BLaER1 treated with 17β-estradiol and CSF1 and Interleukin-3, amounts not matched to agents 10 nM and 100 nM (cell line): ENCODE measurements at regions not wholly inside any gene's neighbourhood (a gene's known extent, or its start where the extent isn't known, plus 50 kb on each side); places are given as distances from the start of the nearest gene placed in this dataset.

Experiments
- H3K27ac ChIP-seq, 11 experiments: shearing (Covaris generic); formaldehyde crosslinking; 2 replicates each; pipeline ENCODE4 v1.8.1; 2022
- H3K27me3 ChIP-seq, 11 experiments: shearing (Covaris generic); formaldehyde crosslinking; 2 replicates each; pipeline ENCODE4 v1.8.1; 2022
- H3K36me3 ChIP-seq, 11 experiments: shearing (Covaris generic); formaldehyde crosslinking; 2 replicates each; pipeline ENCODE4 v1.8.1; 2022
- H3K4me1 ChIP-seq, 10 experiments: shearing (Covaris generic); formaldehyde crosslinking; 2 replicates each; pipeline ENCODE4 v1.8.1; 2022
- H3K4me2 ChIP-seq, 11 experiments: shearing (Covaris generic); formaldehyde crosslinking; 2 replicates each; pipeline ENCODE4 v1.8.1; 2022
- H3K4me3 ChIP-seq, 10 experiments: shearing (Covaris generic); formaldehyde crosslinking; 2 replicates each; pipeline ENCODE4 v1.8.1; 2022
- H3K9ac ChIP-seq, 11 experiments: shearing (Covaris generic); formaldehyde crosslinking; 2 replicates each; pipeline ENCODE4 v1.8.1; 2022
- H3K9me3 ChIP-seq, 11 experiments: shearing (Covaris generic); formaldehyde crosslinking; replicated peaks in 1 of 11; 2 replicates each; pipeline ENCODE4 v1.8.1; 2022
- H4K20me1 ChIP-seq, 11 experiments: shearing (Covaris generic); formaldehyde crosslinking; 2 replicates each; pipeline ENCODE4 v1.8.1; 2022
- Cebpa-rat ChIP-seq, 11 experiments: shearing (Covaris generic); IDR thresholded peaks; 2 replicates each; pipeline ENCODE4 v1.8.1; 2022

GRCh38 chr4:65019775-65020174 lies 610.5 kb upstream of the TECRL start:
- Histone ChIP-seq H3K4me1 (no peaks in the 10 kb centered on the region), H3K9ac (no peak overlapping the region), H3K4me2 (no peak overlapping the region), H4K20me1 (no peaks in the 10 kb centered on the region), H3K36me3 (no peaks in the 10 kb centered on the region), H3K27me3 (no peaks in the 10 kb centered on the region; a peak in 1 of 22 replicates), H3K4me3 (no peak overlapping the region), H3K27ac (no peak overlapping the region), H3K9me3 (no peaks in the 10 kb centered on the region)
- TF ChIP-seq Cebpa-rat (IDR thresholded peaks at IDR 0.05) = no peak

- Histone ChIP-seq H3K4me3 (no peak overlapping the region), H3K4me2 (no peak overlapping the region), H4K20me1 (no peaks in the 10 kb centered on the region), H3K27me3 (no peaks in the 10 kb centered on the region; a peak in 1 of 22 replicates), H3K4me1 (no peaks in the 10 kb centered on the region), H3K9ac (no peak overlapping the region), H3K9me3 (no peaks in the 10 kb centered on the region), H3K36me3 (no peaks in the 10 kb centered on the region), H3K27ac (no peak overlapping the region)
- no peak for TF ChIP-seq Cebpa-rat (IDR thresholded peaks at IDR 0.05)
These were observed 609.1 kb upstream of the TECRL start for GRCh38 chr4:65018313-65018712.

GRCh38 chr4:65014078-65014477 lies 604.8 kb upstream of the TECRL start:
- Histone ChIP-seq H4K20me1 (no peaks in the 10 kb centered on the region; a peak in 1 of 22 replicates), H3K27ac (no peak overlapping the region), H3K4me2 (no peak overlapping the region), H3K4me3 (no peak overlapping the region), H3K9me3 (no peaks in the 10 kb centered on the region), H3K36me3 (no peaks in the 10 kb centered on the region), H3K9ac (no peak overlapping the region), H3K4me1 (no peaks in the 10 kb centered on the region), H3K27me3 (no peaks in the 10 kb centered on the region)
- no peak for TF ChIP-seq Cebpa-rat (IDR thresholded peaks at IDR 0.05)

GRCh38 chr4:65007841-65008439 lies 598.7 kb upstream of the TECRL start:
- no peak overlapping the region for H3K9ac ChIP-seq
- no peak for TF ChIP-seq Cebpa-rat (IDR thresholded peaks at IDR 0.05)
- H3K4me2 ChIP-seq = no peak overlapping the region
- H3K36me3 ChIP-seq = no peaks in the 10 kb centered on the region
- no peak overlapping the region for H3K4me3 ChIP-seq
- no peaks in the 10 kb centered on the region; a peak in 1 of 22 replicates for H4K20me1 ChIP-seq
- no peaks in the 10 kb centered on the region for H3K27me3 ChIP-seq
- H3K4me1 ChIP-seq = no peaks in the 10 kb centered on the region
- H3K9me3 ChIP-seq = no peaks in the 10 kb centered on the region
- H3K27ac ChIP-seq = no peak overlapping the region

GRCh38 chr4:64975177-64975576 lies 565.9 kb upstream of the TECRL start:
- no peak for TF ChIP-seq Cebpa-rat (IDR thresholded peaks at IDR 0.05)
- no peak overlapping the region for H3K4me2 ChIP-seq
- no peak overlapping the region for H3K9ac ChIP-seq
- H3K4me1 ChIP-seq = no peaks in the 10 kb centered on the region
- no peak overlapping the region for H3K4me3 ChIP-seq
- H3K27me3 ChIP-seq = no peaks in the 10 kb centered on the region
- H4K20me1 ChIP-seq = no peaks in the 10 kb centered on the region
- no peaks in the 10 kb centered on the region for H3K36me3 ChIP-seq
- H3K9me3 ChIP-seq = no peaks in the 10 kb centered on the region
- no peak overlapping the region for H3K27ac ChIP-seq

- no peak overlapping the region for H3K4me2 ChIP-seq
- no peak overlapping the region for H3K4me3 ChIP-seq
- no peaks in the 10 kb centered on the region for H3K27me3 ChIP-seq
- no peak overlapping the region for H3K27ac ChIP-seq
- H3K9ac ChIP-seq = no peak overlapping the region
- no peak for TF ChIP-seq Cebpa-rat (IDR thresholded peaks at IDR 0.05)
- H3K9me3 ChIP-seq = peaks cover 0 to 11% (median 8%) of the 10 kb centered on the region in 11 experiments; a peak in 12 of 22 replicates
- H3K36me3 ChIP-seq = no peaks in the 10 kb centered on the region
- no peaks in the 10 kb centered on the region for H4K20me1 ChIP-seq
- peaks cover 0 to 5% (median 0%) of the 10 kb centered on the region in 10 experiments; a peak in 4 of 20 replicates for H3K4me1 ChIP-seq
These were observed 559.8 kb upstream of the TECRL start for GRCh38 chr4:64969081-64969480.

GRCh38 chr4:64967286-64967685 lies 558.0 kb upstream of the TECRL start:
- Histone ChIP-seq H4K20me1 (no peaks in the 10 kb centered on the region), H3K4me2 (no peak overlapping the region), H3K27ac (no peak overlapping the region), H3K4me3 (no peak overlapping the region), H3K36me3 (no peaks in the 10 kb centered on the region), H3K9me3 (peaks cover 0 to 11% (median 8%) of the 10 kb centered on the region in 11 experiments; a peak in 12 of 22 replicates), H3K4me1 (peaks cover 0 to 5% (median 0%) of the 10 kb centered on the region in 10 experiments; a peak in 4 of 20 replicates), H3K27me3 (no peaks in the 10 kb centered on the region), H3K9ac (no peak overlapping the region)
- no peak for TF ChIP-seq Cebpa-rat (IDR thresholded peaks at IDR 0.05)

GRCh38 chr4:64960516-64960915 lies 551.3 kb upstream of the TECRL start:
- Histone ChIP-seq H3K27me3 (no peaks in the 10 kb centered on the region), H4K20me1 (no peaks in the 10 kb centered on the region), H3K9ac (no peak overlapping the region), H3K4me3 (no peak overlapping the region), H3K4me2 (no peak overlapping the region), H3K36me3 (no peaks in the 10 kb centered on the region), H3K4me1 (no peaks in the 10 kb centered on the region), H3K27ac (no peak overlapping the region), H3K9me3 (0 out of 22 replicates have a peak, but pooled peaks cover 0 to 6% (median 0%) of the 10 kb centered on the region in 11 experiments)
- no peak for TF ChIP-seq Cebpa-rat (IDR thresholded peaks at IDR 0.05)

- H3K9me3 ChIP-seq = no peaks in the 10 kb centered on the region
- H3K27me3 ChIP-seq = no peaks in the 10 kb centered on the region
- peak overlapping the region in 1 of 11 experiments; percentile 9; a peak in 1 of 22 replicates for H3K4me2 ChIP-seq
- H3K27ac ChIP-seq = no peak overlapping the region
- no peaks in the 10 kb centered on the region for H4K20me1 ChIP-seq
- H3K9ac ChIP-seq = no peak overlapping the region
- H3K4me3 ChIP-seq = no peak overlapping the region
- no peaks in the 10 kb centered on the region for H3K36me3 ChIP-seq
- TF ChIP-seq Cebpa-rat (IDR thresholded peaks at IDR 0.05) = no peak
- H3K4me1 ChIP-seq = peaks cover 0 to 6% (median 0%) of the 10 kb centered on the region in 10 experiments; a peak in 2 of 20 replicates
These were observed 531.4 kb upstream of the TECRL start for GRCh38 chr4:64940698-64941097.

- no peaks in the 10 kb centered on the region for H3K27me3 ChIP-seq
- no peak for TF ChIP-seq Cebpa-rat (IDR thresholded peaks at IDR 0.05)
- H3K9ac ChIP-seq = no peak overlapping the region
- no peaks in the 10 kb centered on the region for H4K20me1 ChIP-seq
- H3K4me1 ChIP-seq = peaks cover 0 to 2% (median 0%) of the 10 kb centered on the region in 10 experiments; a peak in 2 of 20 replicates
- H3K4me3 ChIP-seq = no peak overlapping the region
- no peaks in the 10 kb centered on the region for H3K36me3 ChIP-seq
- no peak overlapping the region for H3K4me2 ChIP-seq
- H3K27ac ChIP-seq = no peak overlapping the region
- H3K9me3 ChIP-seq = no peaks in the 10 kb centered on the region
These were observed 526.3 kb upstream of the TECRL start for GRCh38 chr4:64935469-64936001.
